H1 (cell line): ENCODE measurements at regions not wholly inside any gene's neighbourhood (a gene's known extent, or its start where the extent isn't known, plus 50 kb on each side); places are given as distances from the start of the nearest gene placed in this dataset.

Experiments used
- CTCF ChIA-PET: fragments of 300-600 bp; sonication (Branson Sonifier 250); formaldehyde crosslinking; loops from one replicate; lab custom pipeline; 2021; ENCODE audit not compliant: partially characterized antibody; lab: Charles Lee
- POLR2A ChIA-PET: fragments of 300-600 bp; sonication (Branson Sonifier 250); formaldehyde crosslinking; loops from one replicate; lab custom pipeline; 2021; ENCODE audit warnings: inconsistent platforms; ENCODE audit not compliant: partially characterized antibody; lab: Charles Lee
- DNase-seq, 2 experiments: peaks; one replicate each; pipeline versions ENCODE4 v3.0.0 to v3.0.0-alpha.2; 2010 to 2022; ENCODE audit warnings: low spot score in 2 of 2, low read depth in 1 of 2, mixed read lengths in 1 of 2
- FAIRE-seq: peaks from 2 replicates; lab custom pipeline; 2011; peaks lifted over from hg19 to GRCh38; lab: Jason Lieb, UNC
- H2AFZ ChIP-seq: 2 replicates; pipeline ENCODE4 v1.8.1; 2012; ENCODE audit warnings: low read length, inconsistent platforms
- H2AK5ac ChIP-seq: 2 replicates; pipeline ENCODE4 v1.6.1; 2013; ENCODE audit warnings: low read depth, low read length
- H2BK120ac ChIP-seq: replicated peaks from 2 replicates; pipeline ENCODE3; 2013; ENCODE audit warnings: low read depth, low read length, inconsistent platforms
- H2BK12ac ChIP-seq: 2 replicates; pipeline ENCODE4 v1.6.1; 2013; ENCODE audit warnings: low read depth, low read length
- H2BK15ac ChIP-seq: 2 replicates; pipeline ENCODE4 v1.6.1; 2013; ENCODE audit warnings: low read length
- H2BK20ac ChIP-seq: 2 replicates; pipeline ENCODE4 v1.6.1; 2013; ENCODE audit warnings: low read length
- H2BK5ac ChIP-seq: 2 replicates; pipeline ENCODE4 v1.6.1; 2013; ENCODE audit warnings: low read depth, low read length
- H3K14ac ChIP-seq: 2 replicates; pipeline ENCODE4 v1.6.1; 2013; ENCODE audit warnings: inconsistent platforms; ENCODE audit not compliant: insufficient read length
- H3K18ac ChIP-seq: 2 replicates; pipeline ENCODE4 v1.6.1; 2013; ENCODE audit warnings: low read length; ENCODE audit errors: extremely low read depth
- H3K23ac ChIP-seq: 2 replicates; pipeline ENCODE4 v1.6.1; 2013; ENCODE audit warnings: inconsistent platforms; ENCODE audit not compliant: insufficient read length
- H3K23me2 ChIP-seq: 2 replicates; pipeline ENCODE4 v1.6.1; 2013; ENCODE audit warnings: low read depth, low read length
- H3K27ac ChIP-seq: 2 replicates; pipeline ENCODE4 v1.6.1; 2011; ENCODE audit warnings: low read depth, low read length, inconsistent platforms
- H3K27me3 ChIP-seq, 4 experiments: replicated peaks in 1 of 4; 1 replicate in 1 of 4; 2 replicates in 3 of 4; pipeline versions ENCODE4 v1.6.1 to v1.8.1; 2011 to 2013; ENCODE audit warnings: low read length in 3 of 4, mild to moderate bottlenecking in 3 of 4, inconsistent platforms in 2 of 4, mixed read lengths in 2 of 4, moderate library complexity in 1 of 4; ENCODE audit not compliant: control insufficient read depth in 3 of 4, insufficient read depth in 3 of 4; ENCODE audit errors: extremely low read depth in 1 of 4
- H3K36me3 ChIP-seq, 4 experiments: 2 replicates each; pipeline versions ENCODE4 v1.6.1 to v1.8.1; 2011 to 2013; ENCODE audit warnings: mild to moderate bottlenecking in 4 of 4, low read length in 3 of 4, moderate library complexity in 2 of 4, control low read depth in 1 of 4, inconsistent platforms in 1 of 4; ENCODE audit not compliant: insufficient read depth in 4 of 4, control insufficient read depth in 2 of 4
- H3K4ac ChIP-seq: replicated peaks from 2 replicates; pipeline ENCODE3; 2013; ENCODE audit warnings: low read length, low read depth, mixed read lengths, inconsistent platforms; ENCODE audit not compliant: insufficient read length
- H3K4me1 ChIP-seq, 4 experiments: replicated peaks in 1 of 4; 1 replicate in 1 of 4; 2 replicates in 3 of 4; pipeline versions ENCODE4 v1.6.1 to v1.8.1; 2011 to 2013; ENCODE audit warnings: low read length in 3 of 4, inconsistent platforms in 2 of 4, mixed read lengths in 1 of 4; ENCODE audit not compliant: insufficient read depth in 4 of 4, control insufficient read depth in 3 of 4
- H3K4me2 ChIP-seq, 2 experiments: 2 replicates each; pipeline versions ENCODE4 v1.6.1 to v1.8.1; 2011 to 2013; ENCODE audit warnings: low read depth in 2 of 2, low read length in 2 of 2, control low read depth in 1 of 2, inconsistent platforms in 1 of 2, mild to moderate bottlenecking in 1 of 2; ENCODE audit not compliant: insufficient read depth in 1 of 2
- H3K4me3 ChIP-seq, 4 experiments: fragments of 200-600, 300-600 bp in 1 of 4; sonication (generic), shearing (Covaris generic), sonication (Bioruptor Twin) in 1 of 4; 2 replicates each; pipeline versions ENCODE4 v1.5.1 to v1.8.1; 2011 to 2016; ENCODE audit warnings: low read length in 4 of 4, low read depth in 3 of 4, control low read depth in 2 of 4, inconsistent platforms in 2 of 4, mild to moderate bottlenecking in 2 of 4, mixed read lengths in 1 of 4, moderate library complexity in 1 of 4; ENCODE audit not compliant: insufficient read depth in 2 of 4; ENCODE audit errors: extremely low read depth in 1 of 4
- H3K56ac ChIP-seq: replicated peaks from 2 replicates; pipeline ENCODE3; 2013; ENCODE audit warnings: low read depth, mild to moderate bottlenecking, mixed read lengths, low read length, inconsistent platforms; ENCODE audit not compliant: insufficient read length
- H3K79me1 ChIP-seq: 2 replicates; pipeline ENCODE4 v1.6.1; 2013; ENCODE audit warnings: low read depth, low read length, control low read depth
- H3K79me2 ChIP-seq, 2 experiments: 2 replicates each; pipeline versions ENCODE4 v1.6.1 to v1.8.1; 2012 to 2013; ENCODE audit warnings: low read length in 2 of 2, mild to moderate bottlenecking in 2 of 2, inconsistent platforms in 1 of 2; ENCODE audit not compliant: insufficient read depth in 2 of 2, control insufficient read depth in 1 of 2
- H3K9ac ChIP-seq, 4 experiments: replicated peaks in 1 of 4; 1 replicate in 1 of 4; 2 replicates in 3 of 4; pipeline versions ENCODE4 v1.6.1 to v1.8.1; 2011 to 2013; ENCODE audit warnings: low read depth in 3 of 4, low read length in 3 of 4, control low read depth in 2 of 4, mild to moderate bottlenecking in 2 of 4, moderate library complexity in 2 of 4, inconsistent platforms in 1 of 4; ENCODE audit errors: extremely low read depth in 1 of 4
- H3K9me3 ChIP-seq, 2 experiments: 2 replicates each; pipeline versions ENCODE4 v1.6.1 to v1.8.1; 2012 to 2013; ENCODE audit warnings: mild to moderate bottlenecking in 2 of 2, moderate library complexity in 2 of 2, control low read depth in 1 of 2, inconsistent platforms in 1 of 2, low read depth in 1 of 2, low read length in 1 of 2, mixed read lengths in 1 of 2; ENCODE audit not compliant: insufficient read depth in 2 of 2
- H4K20me1 ChIP-seq, 2 experiments: replicated peaks in 1 of 2; 2 replicates each; pipeline versions ENCODE3 to v1.8.1; 2011 to 2013; ENCODE audit warnings: inconsistent platforms in 2 of 2, low read length in 2 of 2, mild to moderate bottlenecking in 1 of 2; ENCODE audit not compliant: insufficient read depth in 2 of 2, control insufficient read depth in 1 of 2
- H4K5ac ChIP-seq: 2 replicates; pipeline ENCODE4 v1.6.1; 2013; ENCODE audit warnings: low read length, low read depth, mixed read lengths, inconsistent platforms; ENCODE audit not compliant: insufficient read length
- H4K8ac ChIP-seq: 2 replicates; pipeline ENCODE4 v1.8.0; 2013; ENCODE audit warnings: mild to moderate bottlenecking, moderate library complexity, low read length, inconsistent platforms; ENCODE audit not compliant: insufficient read depth; ENCODE audit errors: extremely low read depth
- H4K91ac ChIP-seq: replicated peaks from 2 replicates; pipeline ENCODE3; 2013; ENCODE audit warnings: low read length, mixed read lengths, inconsistent platforms; ENCODE audit not compliant: insufficient read length
- HDAC2 ChIP-seq, 2 experiments: fragments of 300-600 bp in 1 of 2; sonication (generic) in 1 of 2; IDR thresholded peaks; 2 replicates each; pipeline ENCODE4 v1.6.1; 2011 to 2012; ENCODE audit warnings: low read depth in 2 of 2, low read length in 2 of 2, mild to moderate bottlenecking in 2 of 2, moderate library complexity in 2 of 2, borderline replicate concordance in 1 of 2, inconsistent platforms in 1 of 2
- POLR2AphosphoS5 ChIP-seq: IDR thresholded peaks from 2 replicates; pipeline ENCODE4 v1.6.1; 2011; ENCODE audit warnings: low read depth, low read length
- TBP ChIP-seq: IDR thresholded peaks from 2 replicates; pipeline ENCODE4 v1.6.1; 2011; ENCODE audit warnings: low read depth, low read length, improper control_type of control experiment
- WGBS, 2 experiments: shearing (Covaris generic) in 1 of 2; methylation state at CpG; one replicate each; pipeline versions ENCODE4 v1.1.6 to v1.1.7; 2013 to 2015; ENCODE audit warnings: low lambda C conversion rate in 2 of 2, mixed read lengths in 2 of 2, inconsistent platforms in 1 of 2, low coverage in 1 of 2, missing lambda C conversion rate in 1 of 2; ENCODE audit not compliant: insufficient replicate concordance in 2 of 2, insufficient coverage in 1 of 2, insufficient read length in 1 of 2; ENCODE audit errors: extremely low coverage in 1 of 2, missing lambda C conversion rate in 1 of 2; 5-methylcytosine and 5-hydroxymethylcytosine counted together
- TF ChIP-seq, protein P1 (sequence below): IDR thresholded peaks from 2 replicates; pipeline ENCODE4 v1.6.1; 2012; ENCODE audit warnings: low read length, inconsistent platforms

GRCh38 chrX:7409866-7410265 lies 261.9 kb upstream of the PUDP start:
- Histone ChIP-seq H4K20me1 (no peaks in the 10 kb centered on the region), H2BK12ac (no peak overlapping the region), H3K79me1 (no peaks in the 10 kb centered on the region), H2AK5ac (no peak overlapping the region), H3K23ac (no peak overlapping the region), H2BK20ac (no peak overlapping the region), H3K27ac (no peak overlapping the region), H3K9me3 (no peaks in the 10 kb centered on the region), H3K4me1 (no peaks in the 10 kb centered on the region), H3K4ac (no peak overlapping the region), H3K79me2 (no peaks in the 10 kb centered on the region), H3K4me2 (no peak overlapping the region), H3K18ac (no peak overlapping the region), H2AFZ (no peak overlapping the region), H3K23me2 (no peaks in the 10 kb centered on the region), H3K56ac (no peak overlapping the region), H4K91ac (no peak overlapping the region), H3K9ac (no peak overlapping the region), H4K8ac (no peak overlapping the region), H4K5ac (no peak overlapping the region), H3K36me3 (no peaks in the 10 kb centered on the region), H3K14ac (no peak overlapping the region), H2BK120ac (no peak overlapping the region), H3K4me3 (no peak overlapping the region), H3K27me3 (no peaks in the 10 kb centered on the region), H2BK15ac (no peak overlapping the region), H2BK5ac (no peak overlapping the region)
- CTCF ChIA-PET: no interaction called here
- 98% methylated on average over 4 of the region's 5 CpGs; no CpG with 5 or more reads in 1 of the 2 experiments for WGBS, 2 experiments
- peak; percentile 57 for FAIRE-seq
- no peak for DNase-seq
- POLR2A ChIA-PET: no interaction called here
- TF ChIP-seq, protein P1, sequence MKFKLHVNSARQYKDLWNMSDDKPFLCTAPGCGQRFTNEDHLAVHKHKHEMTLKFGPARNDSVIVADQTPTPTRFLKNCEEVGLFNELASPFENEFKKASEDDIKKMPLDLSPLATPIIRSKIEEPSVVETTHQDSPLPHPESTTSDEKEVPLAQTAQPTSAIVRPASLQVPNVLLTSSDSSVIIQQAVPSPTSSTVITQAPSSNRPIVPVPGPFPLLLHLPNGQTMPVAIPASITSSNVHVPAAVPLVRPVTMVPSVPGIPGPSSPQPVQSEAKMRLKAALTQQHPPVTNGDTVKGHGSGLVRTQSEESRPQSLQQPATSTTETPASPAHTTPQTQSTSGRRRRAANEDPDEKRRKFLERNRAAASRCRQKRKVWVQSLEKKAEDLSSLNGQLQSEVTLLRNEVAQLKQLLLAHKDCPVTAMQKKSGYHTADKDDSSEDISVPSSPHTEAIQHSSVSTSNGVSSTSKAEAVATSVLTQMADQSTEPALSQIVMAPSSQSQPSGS: no peak
- TF ChIP-seq POLR2AphosphoS5 (no peak), HDAC2 (IDR thresholded peaks at IDR 0.05; ENCODE audit: borderline replicate concordance in 1 of 2, low read depth in 2 of 2, low read length in 2 of 2) (no peak), TBP (no peak)
